ENCODE measurements at regions not wholly inside any gene's neighbourhood (a gene's known extent, or its start where the extent isn't known, plus 50 kb on each side); places are given as distances from the start of the nearest gene placed in this dataset.

DNA sequence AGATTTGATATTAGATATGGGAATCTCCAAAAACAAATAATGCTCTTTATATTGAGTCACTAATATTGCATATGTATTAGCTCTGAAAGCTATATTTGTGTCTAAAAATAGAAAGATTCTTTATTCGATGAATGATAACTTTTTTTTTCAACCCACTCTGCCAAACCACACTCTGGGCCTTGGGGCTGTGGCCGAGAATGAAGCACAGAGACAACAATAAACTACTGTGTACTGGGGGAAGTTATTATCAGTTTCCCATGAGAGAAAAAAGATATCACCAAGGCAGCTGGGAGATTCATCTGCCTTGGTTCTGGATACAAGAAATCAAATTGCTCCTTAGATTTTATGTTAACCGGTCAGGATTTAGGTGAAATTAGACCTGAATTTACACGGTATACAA lies 762.2 kb downstream of the SUCLG1 start:
- H3K4me1 ChIP-seq = no peaks in the 10 kb centered on the region
- no peak overlapping the region for H3K4me3 ChIP-seq
- TF ChIP-seq, protein P1, sequence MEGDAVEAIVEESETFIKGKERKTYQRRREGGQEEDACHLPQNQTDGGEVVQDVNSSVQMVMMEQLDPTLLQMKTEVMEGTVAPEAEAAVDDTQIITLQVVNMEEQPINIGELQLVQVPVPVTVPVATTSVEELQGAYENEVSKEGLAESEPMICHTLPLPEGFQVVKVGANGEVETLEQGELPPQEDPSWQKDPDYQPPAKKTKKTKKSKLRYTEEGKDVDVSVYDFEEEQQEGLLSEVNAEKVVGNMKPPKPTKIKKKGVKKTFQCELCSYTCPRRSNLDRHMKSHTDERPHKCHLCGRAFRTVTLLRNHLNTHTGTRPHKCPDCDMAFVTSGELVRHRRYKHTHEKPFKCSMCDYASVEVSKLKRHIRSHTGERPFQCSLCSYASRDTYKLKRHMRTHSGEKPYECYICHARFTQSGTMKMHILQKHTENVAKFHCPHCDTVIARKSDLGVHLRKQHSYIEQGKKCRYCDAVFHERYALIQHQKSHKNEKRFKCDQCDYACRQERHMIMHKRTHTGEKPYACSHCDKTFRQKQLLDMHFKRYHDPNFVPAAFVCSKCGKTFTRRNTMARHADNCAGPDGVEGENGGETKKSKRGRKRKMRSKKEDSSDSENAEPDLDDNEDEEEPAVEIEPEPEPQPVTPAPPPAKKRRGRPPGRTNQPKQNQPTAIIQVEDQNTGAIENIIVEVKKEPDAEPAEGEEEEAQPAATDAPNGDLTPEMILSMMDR (IDR thresholded peaks at IDR 0.05) = no peak
- no peak for TF ChIP-seq POLR2A (IDR thresholded peaks at IDR 0.05)
- TF ChIP-seq EP300 (IDR thresholded peaks at IDR 0.05) = no peak
- no peak for TF ChIP-seq POLR2AphosphoS5 (IDR thresholded peaks at IDR 0.05)
- DNase-seq (no peak), ATAC-seq (ENCODE audit: low FRiP score in 2 of 2) (no peak)
- H3K36me3 ChIP-seq = no peaks in the 10 kb centered on the region
- 63 to 67% methylated on average over 4 of the region's 4 CpGs for WGBS, 2 donors
- no peaks in the 10 kb centered on the region for H3K9me3 ChIP-seq
- H3K27ac ChIP-seq = no peak overlapping the region
- no peaks in the 10 kb centered on the region for H3K27me3 ChIP-seq

DNA sequence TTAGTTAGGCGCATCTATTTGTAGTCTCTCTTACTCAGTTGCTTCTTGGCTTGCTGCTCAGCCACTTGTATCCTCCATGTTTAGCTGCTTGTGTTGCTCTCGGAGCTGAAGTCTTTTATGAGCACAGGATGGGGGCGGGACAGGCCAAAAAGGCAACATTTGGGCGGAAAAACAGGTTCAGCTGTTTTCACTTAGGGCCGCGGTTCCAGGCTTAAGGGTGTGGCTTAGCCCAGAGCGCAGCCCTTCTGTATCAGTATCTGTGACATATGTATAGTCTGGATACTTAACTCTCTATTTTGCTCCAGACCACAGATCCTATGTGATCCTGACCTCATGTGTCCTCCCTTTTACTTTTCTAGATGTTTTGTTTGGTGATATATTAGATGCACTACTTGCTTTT lies 763.5 kb downstream of the SUCLG1 start:
- DNase-seq (no peak), ATAC-seq (ENCODE audit: low FRiP score in 2 of 2) (peak in 1 of 2 donors; percentile 10)
- Histone ChIP-seq H3K27ac (no peak overlapping the region), H3K36me3 (no peaks in the 10 kb centered on the region), H3K4me3 (no peak overlapping the region), H3K27me3 (no peaks in the 10 kb centered on the region), H3K4me1 (no peaks in the 10 kb centered on the region), H3K9me3 (no peaks in the 10 kb centered on the region)
- WGBS, 2 donors = 88 to 91% methylated on average over 6 to 7 of the region's 7 CpGs
- TF ChIP-seq, protein P1 (IDR thresholded peaks at IDR 0.05) = no peak
- no peak for TF ChIP-seq EP300 (IDR thresholded peaks at IDR 0.05)
- TF ChIP-seq POLR2A (IDR thresholded peaks at IDR 0.05) = no peak
- TF ChIP-seq POLR2AphosphoS5 (IDR thresholded peaks at IDR 0.05) = no peak

DNA sequence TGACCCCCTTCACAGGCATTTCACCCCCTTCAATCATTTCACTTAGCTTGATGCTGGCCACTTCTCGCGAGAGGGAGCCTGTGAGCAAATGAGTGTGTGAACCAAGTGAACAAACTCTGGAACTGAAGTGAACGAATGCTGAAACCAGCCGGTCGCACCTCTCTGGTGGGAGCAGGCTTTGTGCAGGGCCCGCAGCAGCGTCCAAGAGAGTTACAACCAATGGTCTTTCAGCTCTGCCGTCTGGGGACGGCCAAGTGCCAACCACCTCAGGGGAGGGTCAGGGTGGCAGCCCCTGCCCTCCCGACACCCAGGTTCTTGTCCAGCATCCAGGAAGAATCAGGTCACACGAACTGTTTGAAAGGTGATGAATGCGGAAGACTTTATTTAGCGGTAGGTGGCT lies 764.0 kb downstream of the SUCLG1 start:
- TF ChIP-seq POLR2AphosphoS5 (IDR thresholded peaks at IDR 0.05) (no peak), POLR2A (IDR thresholded peaks at IDR 0.05) (no peak), EP300 (IDR thresholded peaks at IDR 0.05) (no peak)
- TF ChIP-seq, protein P1 (IDR thresholded peaks at IDR 0.05) = no peak
- DNase-seq (peak in 1 of 2 donors; percentile 47), ATAC-seq (ENCODE audit: low FRiP score in 2 of 2) (peak in 1 of 2 donors; percentile 23)
- no peaks in the 10 kb centered on the region for H3K36me3 ChIP-seq
- 86 to 93% methylated on average over 12 to 13 of the region's 13 CpGs for WGBS, 2 donors
- no peak overlapping the region for H3K4me3 ChIP-seq
- no peaks in the 10 kb centered on the region for H3K9me3 ChIP-seq
- H3K27ac ChIP-seq = no peak overlapping the region
- H3K27me3 ChIP-seq = no peaks in the 10 kb centered on the region
- no peaks in the 10 kb centered on the region for H3K4me1 ChIP-seq

DNA sequence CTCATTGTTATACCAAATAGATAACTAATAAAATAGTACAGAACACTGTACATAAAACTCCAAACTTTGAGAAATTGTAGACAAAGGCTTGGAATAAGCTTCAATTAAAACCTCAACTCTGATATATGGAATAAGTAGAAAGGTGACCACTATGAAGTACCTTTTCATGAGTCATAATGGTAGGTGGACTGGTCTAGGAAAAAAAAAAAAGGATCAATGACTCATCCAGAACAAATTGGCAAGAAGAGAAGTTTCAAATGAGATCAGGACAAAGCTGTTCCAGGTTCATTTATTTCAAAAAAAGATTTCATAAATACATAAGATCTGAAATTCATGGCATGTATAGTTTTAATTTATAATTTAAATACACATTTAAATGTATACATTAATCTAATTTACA lies 769.7 kb downstream of the SUCLG1 start:
- ATAC-seq (ENCODE audit: low FRiP score in 2 of 2) (no peak), DNase-seq (no peak)

DNA sequence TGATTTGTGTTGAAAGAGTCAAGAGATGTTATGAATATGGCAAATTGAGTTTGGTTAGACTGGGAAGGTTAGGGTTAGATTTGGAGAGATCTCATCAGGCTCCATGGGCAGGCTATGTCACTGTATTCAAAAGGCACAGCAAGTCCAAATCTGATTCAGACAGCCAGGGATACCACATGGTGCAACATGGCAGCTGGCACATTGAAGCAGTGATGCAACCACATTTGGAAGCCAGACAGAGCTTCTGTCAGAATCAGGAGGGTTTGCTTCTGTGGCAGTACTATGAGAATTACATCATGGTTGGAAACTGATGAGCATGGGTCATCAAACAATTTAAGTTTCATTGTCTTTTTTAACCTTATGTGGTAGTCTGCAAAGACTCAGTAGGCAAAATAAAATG lies 772.2 kb downstream of the SUCLG1 start:
- H3K27me3 ChIP-seq = no peaks in the 10 kb centered on the region
- H3K9me3 ChIP-seq = no peaks in the 10 kb centered on the region
- H3K27ac ChIP-seq = no peak overlapping the region
- no peak overlapping the region for H3K4me3 ChIP-seq
- TF ChIP-seq POLR2AphosphoS5 (IDR thresholded peaks at IDR 0.05) (no peak), POLR2A (IDR thresholded peaks at IDR 0.05) (no peak), EP300 (IDR thresholded peaks at IDR 0.05) (no peak)
- TF ChIP-seq, protein P1 (IDR thresholded peaks at IDR 0.05) = no peak
- DNase-seq (no peak), ATAC-seq (ENCODE audit: low FRiP score in 2 of 2) (peak in 1 of 2 donors; percentile 34)
- H3K4me1 ChIP-seq = no peaks in the 10 kb centered on the region
- no peaks in the 10 kb centered on the region for H3K36me3 ChIP-seq

More for the DNA sequence above, 769.7 kb downstream of the SUCLG1 start:
- no peaks in the 10 kb centered on the region for H3K36me3 ChIP-seq
- no peak overlapping the region for H3K27ac ChIP-seq
- TF ChIP-seq POLR2AphosphoS5 (IDR thresholded peaks at IDR 0.05) = no peak
- no peak for TF ChIP-seq POLR2A (IDR thresholded peaks at IDR 0.05)
- TF ChIP-seq, protein P1 (IDR thresholded peaks at IDR 0.05) = no peak
- no peak for TF ChIP-seq EP300 (IDR thresholded peaks at IDR 0.05)
- no peaks in the 10 kb centered on the region for H3K9me3 ChIP-seq
- H3K4me3 ChIP-seq = no peak overlapping the region
- H3K27me3 ChIP-seq = no peaks in the 10 kb centered on the region
- no peaks in the 10 kb centered on the region for H3K4me1 ChIP-seq

All from upper lobe of left lung (tissue), 6 donors.